Gastroesophageal sphincter (tissue), 3 donors: ENCODE measurements at regions not wholly inside any gene's neighbourhood (a gene's known extent, or its start where the extent isn't known, plus 50 kb on each side); places are given as distances from the start of the nearest gene placed in this dataset.
"Not testable (repeated sequence)": the region's sequence is repeated elsewhere in the genome, so short reads cannot be mapped to it uniquely, and the experiment has no call there.

Experiments
- EP300 ChIP-seq: sonication (generic); formaldehyde crosslinking; IDR thresholded peaks from one replicate; pipeline ENCODE4 v1.6.1; 2017; ENCODE audit warnings: antibody characterized with exemption, mild to moderate bottlenecking
- POLR2A ChIP-seq, 2 donors: fragments of 450-650 bp; IDR thresholded peaks; one replicate each; pipeline ENCODE4 v1.6.1; 2017; ENCODE audit warnings: antibody characterized with exemption in 2 of 2, mild to moderate bottlenecking in 2 of 2, moderate library complexity in 1 of 2
- POLR2AphosphoS5 ChIP-seq: sonication (generic); formaldehyde crosslinking; IDR thresholded peaks from one replicate; pipeline ENCODE4 v1.6.1; 2017; ENCODE audit warnings: antibody characterized with exemption
- TF ChIP-seq, protein P1 (sequence below), 4 experiments: fragments of 200-600 bp in 2 of 4; fragments of 450-650 bp in 2 of 4; sonication (generic) in 1 of 4; IDR thresholded peaks; one replicate each; pipeline ENCODE4 v1.5.1; 2017 to 2019; ENCODE audit warnings: antibody characterized with exemption in 4 of 4, mild to moderate bottlenecking in 2 of 4, moderate library complexity in 2 of 4

DNA sequence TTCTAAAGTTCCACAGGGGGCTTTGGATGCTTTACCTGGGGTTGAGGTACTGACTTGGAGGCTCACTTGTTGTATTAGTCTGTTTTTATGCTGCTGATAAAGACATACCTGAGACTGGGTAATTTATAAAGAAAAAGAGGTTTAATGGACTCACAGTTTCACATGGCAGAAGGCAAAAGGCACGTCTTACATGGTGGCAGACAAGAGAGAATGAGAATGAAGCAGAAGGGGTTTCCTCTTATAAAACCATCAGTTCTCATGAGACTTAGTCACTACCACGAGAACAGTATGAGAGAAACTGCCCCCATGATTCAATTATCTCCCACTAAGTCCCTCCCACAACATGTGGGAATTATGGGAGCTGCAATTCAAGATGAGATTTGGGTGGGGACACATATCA lies 76.8 kb upstream of the ATP5PO start:
- TF ChIP-seq, protein P1, sequence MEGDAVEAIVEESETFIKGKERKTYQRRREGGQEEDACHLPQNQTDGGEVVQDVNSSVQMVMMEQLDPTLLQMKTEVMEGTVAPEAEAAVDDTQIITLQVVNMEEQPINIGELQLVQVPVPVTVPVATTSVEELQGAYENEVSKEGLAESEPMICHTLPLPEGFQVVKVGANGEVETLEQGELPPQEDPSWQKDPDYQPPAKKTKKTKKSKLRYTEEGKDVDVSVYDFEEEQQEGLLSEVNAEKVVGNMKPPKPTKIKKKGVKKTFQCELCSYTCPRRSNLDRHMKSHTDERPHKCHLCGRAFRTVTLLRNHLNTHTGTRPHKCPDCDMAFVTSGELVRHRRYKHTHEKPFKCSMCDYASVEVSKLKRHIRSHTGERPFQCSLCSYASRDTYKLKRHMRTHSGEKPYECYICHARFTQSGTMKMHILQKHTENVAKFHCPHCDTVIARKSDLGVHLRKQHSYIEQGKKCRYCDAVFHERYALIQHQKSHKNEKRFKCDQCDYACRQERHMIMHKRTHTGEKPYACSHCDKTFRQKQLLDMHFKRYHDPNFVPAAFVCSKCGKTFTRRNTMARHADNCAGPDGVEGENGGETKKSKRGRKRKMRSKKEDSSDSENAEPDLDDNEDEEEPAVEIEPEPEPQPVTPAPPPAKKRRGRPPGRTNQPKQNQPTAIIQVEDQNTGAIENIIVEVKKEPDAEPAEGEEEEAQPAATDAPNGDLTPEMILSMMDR (IDR thresholded peaks at IDR 0.05) = not testable (repeated sequence)
- TF ChIP-seq POLR2A (IDR thresholded peaks at IDR 0.05); POLR2AphosphoS5; EP300: not testable (repeated sequence)
